Gastroesophageal sphincter (tissue), 3 donors: ENCODE measurements at regions not wholly inside any gene's neighbourhood (a gene's known extent, or its start where the extent isn't known, plus 50 kb on each side); places are given as distances from the start of the nearest gene placed in this dataset.

Source experiments
- POLR2AphosphoS5 ChIP-seq: sonication (generic); formaldehyde crosslinking; IDR thresholded peaks from one replicate; pipeline ENCODE4 v1.6.1; 2017; ENCODE audit warnings: antibody characterized with exemption
- TF ChIP-seq, protein P1 (sequence below), 4 experiments: fragments of 200-600 bp in 2 of 4; fragments of 450-650 bp in 2 of 4; sonication (generic) in 1 of 4; IDR thresholded peaks; one replicate each; pipeline ENCODE4 v1.5.1; 2017 to 2019; ENCODE audit warnings: antibody characterized with exemption in 4 of 4, mild to moderate bottlenecking in 2 of 4, moderate library complexity in 2 of 4

DNA sequence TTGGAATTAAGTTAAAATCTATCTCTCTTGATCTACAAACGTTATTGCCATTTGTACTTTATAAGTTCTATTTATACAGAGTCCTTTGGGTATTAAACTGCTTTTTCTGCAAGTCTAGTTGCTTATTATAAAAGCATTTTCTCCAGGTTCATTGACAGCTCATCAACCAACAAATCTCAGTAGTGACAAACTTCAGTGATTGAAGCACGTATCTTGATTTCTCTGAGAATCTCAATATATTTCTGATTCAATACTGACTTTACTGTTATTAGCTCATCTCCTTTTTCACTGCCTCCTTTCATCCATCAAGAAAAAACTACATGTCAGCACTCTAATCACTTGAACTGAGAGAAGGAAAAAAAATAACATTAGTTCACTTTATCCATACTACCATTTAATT is 630.2 kb downstream of the ARAP2 start:
- TF ChIP-seq, protein P1, sequence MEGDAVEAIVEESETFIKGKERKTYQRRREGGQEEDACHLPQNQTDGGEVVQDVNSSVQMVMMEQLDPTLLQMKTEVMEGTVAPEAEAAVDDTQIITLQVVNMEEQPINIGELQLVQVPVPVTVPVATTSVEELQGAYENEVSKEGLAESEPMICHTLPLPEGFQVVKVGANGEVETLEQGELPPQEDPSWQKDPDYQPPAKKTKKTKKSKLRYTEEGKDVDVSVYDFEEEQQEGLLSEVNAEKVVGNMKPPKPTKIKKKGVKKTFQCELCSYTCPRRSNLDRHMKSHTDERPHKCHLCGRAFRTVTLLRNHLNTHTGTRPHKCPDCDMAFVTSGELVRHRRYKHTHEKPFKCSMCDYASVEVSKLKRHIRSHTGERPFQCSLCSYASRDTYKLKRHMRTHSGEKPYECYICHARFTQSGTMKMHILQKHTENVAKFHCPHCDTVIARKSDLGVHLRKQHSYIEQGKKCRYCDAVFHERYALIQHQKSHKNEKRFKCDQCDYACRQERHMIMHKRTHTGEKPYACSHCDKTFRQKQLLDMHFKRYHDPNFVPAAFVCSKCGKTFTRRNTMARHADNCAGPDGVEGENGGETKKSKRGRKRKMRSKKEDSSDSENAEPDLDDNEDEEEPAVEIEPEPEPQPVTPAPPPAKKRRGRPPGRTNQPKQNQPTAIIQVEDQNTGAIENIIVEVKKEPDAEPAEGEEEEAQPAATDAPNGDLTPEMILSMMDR (IDR thresholded peaks at IDR 0.05): no peak
- no peak for TF ChIP-seq POLR2AphosphoS5
